CD4-positive, alpha-beta T cell (primary cell): ENCODE measurements at regions not wholly inside any gene's neighbourhood (a gene's known extent, or its start where the extent isn't known, plus 50 kb on each side); places are given as distances from the start of the nearest gene placed in this dataset.
A peak's percentile ranks its signal among the peaks of the same experiment; 100 is the strongest.

Experiments used
- ATAC-seq: fragments of 200-7000 bp; cut with Tn5 transposase; one replicate; pipeline ENCODE4 v1.10.0; 2022; ENCODE audit warnings: mild to moderate bottlenecking; ENCODE audit not compliant: poor library complexity
- CTCF ChIA-PET: fragments of 350-600 bp; sonication (Branson Sonifier 250); formaldehyde crosslinking; loops from one replicate; lab custom pipeline; 2021; ENCODE audit warnings: antibody characterized with exemption, inconsistent platforms; lab: Charles Lee
- POLR2A ChIA-PET: fragments of 350-600 bp; sonication (Branson Sonifier 250); formaldehyde crosslinking; loops from one replicate; lab custom pipeline; 2021; ENCODE audit warnings: antibody characterized with exemption, inconsistent platforms; lab: Charles Lee
- DNase-seq, 14 experiments: peaks; one replicate each; pipeline ENCODE4 v3.0.0-alpha.2; 2013 to 2020; ENCODE audit warnings: mixed read lengths in 2 of 14
- H3K27ac ChIP-seq, 2 donors: one replicate each; pipeline versions ENCODE4 v1.5.1 to v1.7.0; 2013; ENCODE audit warnings: low read length in 2 of 2, low read depth in 1 of 2, mild to moderate bottlenecking in 1 of 2
- H3K27me3 ChIP-seq, 2 experiments: 1 replicate in 1 of 2; 2 replicates in 1 of 2; pipeline versions ENCODE4 v1.6.1 to v1.7.0; 2013; ENCODE audit warnings: low read length in 2 of 2, control low read depth in 1 of 2, mild to moderate bottlenecking in 1 of 2, moderate library complexity in 1 of 2; ENCODE audit not compliant: insufficient read depth in 2 of 2, control insufficient read depth in 1 of 2
- H3K36me3 ChIP-seq: one replicate; pipeline ENCODE4 v1.6.1; 2013; ENCODE audit warnings: low read length, control low read depth; ENCODE audit not compliant: insufficient read depth
- H3K4me1 ChIP-seq: one replicate; pipeline ENCODE4 v1.6.1; 2013; ENCODE audit warnings: low read length, control low read depth; ENCODE audit not compliant: insufficient read depth
- H3K4me3 ChIP-seq: one replicate; pipeline ENCODE4 v1.5.1; 2013; ENCODE audit warnings: mild to moderate bottlenecking, low read length, moderate library complexity
- H3K9me3 ChIP-seq, 2 experiments: 1 replicate in 1 of 2; 2 replicates in 1 of 2; pipeline versions ENCODE4 v1.6.1 to v1.7.0; 2013; ENCODE audit warnings: low read length in 2 of 2, mild to moderate bottlenecking in 2 of 2, control low read depth in 1 of 2, moderate library complexity in 1 of 2; ENCODE audit not compliant: control insufficient read depth in 1 of 2, insufficient read depth in 1 of 2
- H3K27ac Mint-ChIP-seq: one replicate; pipeline ENCODE4 v1.8.0; 2020; ENCODE audit warnings: mixed read lengths
- H3K27me3 Mint-ChIP-seq: one replicate; pipeline ENCODE4 v1.8.0; 2021; ENCODE audit warnings: mixed read lengths
- H3K36me3 Mint-ChIP-seq: one replicate; pipeline ENCODE4 v1.8.0; 2021; ENCODE audit warnings: low read depth, mixed read lengths
- H3K4me1 Mint-ChIP-seq: one replicate; pipeline ENCODE4 v1.8.0; 2021; ENCODE audit warnings: low read depth, mixed read lengths
- H3K4me3 Mint-ChIP-seq: one replicate; pipeline ENCODE4 v1.8.0; 2020; ENCODE audit warnings: mild to moderate bottlenecking, mixed read lengths
- H3K9me3 Mint-ChIP-seq: one replicate; pipeline ENCODE4 v1.8.0; 2020; ENCODE audit warnings: mixed read lengths
- CTCF ChIP-seq: fragments of 200-600 bp; IDR thresholded peaks from one replicate; pipeline ENCODE4 v1.8.0; 2022; ENCODE audit warnings: antibody characterized with exemption, mild to moderate bottlenecking
- intact Hi-C, 2 experiments: fragments of 100-400 bp; cut with DNase I in 1 of 2; cut with micrococcal nuclease in 1 of 2; formaldehyde crosslinking; loops; one replicate each; pipeline versions ENCODE4 v1.15.1 to v1.9.0; 2023 to 2025; cut with DNase I, micrococcal nuclease

- H3K27ac Mint-ChIP-seq = no peak overlapping the region
- DNase-seq (peak in 12 of 14 experiments; percentile 3 to 50 (median 23)), ATAC-seq (no peak)
- POLR2A ChIA-PET = no interaction called here
- intact Hi-C loops = loop anchor here in 1 of 2 experiments (5.0 kb wide), 1 partner anchor 796 kb away; the partner anchor contains the start of gene AJAP1
- H3K9me3 Mint-ChIP-seq = no peaks in the 10 kb centered on the region
- Histone ChIP-seq H3K4me1 (no peaks in the 10 kb centered on the region), H3K27me3 (peaks cover 0 to 3% of the 10 kb centered on the region in 2 experiments), H3K4me3 (no peak overlapping the region), H3K27ac (no peak overlapping the region), H3K36me3 (no peaks in the 10 kb centered on the region), H3K9me3 (no peaks in the 10 kb centered on the region)
- peak; percentile 15 for TF ChIP-seq CTCF
- no peak overlapping the region for H3K4me3 Mint-ChIP-seq
- H3K27me3 Mint-ChIP-seq = peaks cover 7% of the 10 kb centered on the region
- no peaks in the 10 kb centered on the region for H3K36me3 Mint-ChIP-seq
- CTCF ChIA-PET = interaction anchor here (1.0 kb wide), 1 partner anchor 162 kb away, joined by 4 read pairs; no protein-coding TSS in a partner anchor
- no peaks in the 10 kb centered on the region for H3K4me1 Mint-ChIP-seq
Observed at GRCh38 chr1:5448486-5448885, 543.7 kb downstream of the NPHP4 start.

- Mint-ChIP-seq H3K9me3 (no peaks in the 10 kb centered on the region), H3K27ac (no peak overlapping the region), H3K4me1 (no peaks in the 10 kb centered on the region), H3K27me3 (peaks cover 6% of the 10 kb centered on the region), H3K36me3 (no peaks in the 10 kb centered on the region), H3K4me3 (no peak overlapping the region)
- H3K27ac ChIP-seq = no peak overlapping the region
- TF ChIP-seq CTCF = no peak
- no peak for ATAC-seq
- CTCF ChIA-PET = no interaction called here
- POLR2A ChIA-PET = no interaction called here
- intact Hi-C loops = loop anchor here (1.0 to 5.0 kb wide), 2 partner anchors 161 to 795 kb away; partner anchors contain the start of gene AJAP1 (in 1 of the 2)
- peaks cover 0 to 3% of the 10 kb centered on the region in 2 experiments for H3K27me3 ChIP-seq
- no peaks in the 10 kb centered on the region for H3K9me3 ChIP-seq
- H3K4me1 ChIP-seq = no peaks in the 10 kb centered on the region
- no peak for DNase-seq
- no peak overlapping the region for H3K4me3 ChIP-seq
- H3K36me3 ChIP-seq = no peaks in the 10 kb centered on the region
Observed at GRCh38 chr1:5447503-5447960, 544.7 kb downstream of the NPHP4 start.

DNA sequence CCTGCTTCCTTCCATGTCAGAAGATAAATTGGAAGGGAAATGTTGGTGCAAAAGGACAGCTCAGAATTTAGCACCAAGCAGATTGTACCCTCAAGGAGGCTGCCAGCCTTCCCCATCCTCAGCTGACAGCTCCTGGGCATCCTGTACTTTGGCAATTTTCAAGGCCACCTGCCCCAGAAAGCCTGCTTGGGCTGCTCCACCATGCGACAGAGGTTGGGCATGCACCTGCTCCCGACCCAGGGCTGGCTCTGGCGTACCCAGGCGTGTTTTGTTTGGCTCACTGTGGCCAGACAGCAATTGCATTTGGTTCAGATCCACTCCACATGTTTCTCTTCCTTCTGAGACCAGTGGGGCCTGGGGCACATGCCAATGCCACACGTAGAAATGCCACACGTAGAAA is 547.8 kb downstream of the NPHP4 start:
- CTCF ChIA-PET = no interaction called here
- ATAC-seq = no peak
- Mint-ChIP-seq H3K4me1 (no peaks in the 10 kb centered on the region), H3K4me3 (no peak overlapping the region), H3K27me3 (no peaks in the 10 kb centered on the region), H3K36me3 (no peaks in the 10 kb centered on the region), H3K27ac (no peak overlapping the region), H3K9me3 (no peaks in the 10 kb centered on the region)
- POLR2A ChIA-PET = no interaction called here
- Histone ChIP-seq H3K36me3 (no peaks in the 10 kb centered on the region), H3K9me3 (peaks cover 0 to 11% of the 10 kb centered on the region in 2 experiments), H3K27ac (no peak overlapping the region), H3K4me3 (no peak overlapping the region), H3K4me1 (no peaks in the 10 kb centered on the region), H3K27me3 (no peaks in the 10 kb centered on the region)
- no peak for DNase-seq
- intact Hi-C loops = no loop called here
- no peak for TF ChIP-seq CTCF
